ENCODE measurements at regions not wholly inside any gene's neighbourhood (a gene's known extent, or its start where the extent isn't known, plus 50 kb on each side); places are given as distances from the start of the nearest gene placed in this dataset.

DNA sequence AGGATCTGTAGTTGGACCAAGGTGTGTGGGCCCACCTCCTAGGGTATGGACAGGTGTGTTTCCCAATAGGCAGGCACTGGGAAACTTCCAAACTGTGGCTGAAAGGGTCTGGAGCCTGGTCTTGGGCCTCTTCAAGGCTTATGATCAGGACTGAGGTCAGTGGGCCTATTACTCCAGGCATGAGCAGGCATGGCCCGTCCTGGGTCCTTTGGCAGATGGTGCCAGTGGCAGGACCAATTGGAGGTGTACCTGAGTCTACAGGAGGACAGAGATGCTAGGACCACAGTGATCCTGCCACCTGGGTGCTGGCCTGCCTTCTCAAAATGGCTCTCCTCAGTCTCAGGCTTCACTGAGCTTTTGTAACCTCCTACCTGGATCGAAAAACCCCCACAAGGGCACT lies 95.4 kb downstream of the RAB18 start:
- peak in 1 of 2 donors; percentile 70 for DNase-seq (ENCODE audit: extremely low spot score in 2 of 2)
- Histone ChIP-seq H3K9me3 (no peaks in the 10 kb centered on the region), H3K36me3 (no peaks in the 10 kb centered on the region), H3K27me3 (no peaks in the 10 kb centered on the region), H3K4me3 (no peak overlapping the region), H3K4me1 (no peaks in the 10 kb centered on the region), H3K27ac (no peak overlapping the region)
- no peak for TF ChIP-seq POLR2A (IDR thresholded peaks at IDR 0.05)
- TF ChIP-seq, protein P1, sequence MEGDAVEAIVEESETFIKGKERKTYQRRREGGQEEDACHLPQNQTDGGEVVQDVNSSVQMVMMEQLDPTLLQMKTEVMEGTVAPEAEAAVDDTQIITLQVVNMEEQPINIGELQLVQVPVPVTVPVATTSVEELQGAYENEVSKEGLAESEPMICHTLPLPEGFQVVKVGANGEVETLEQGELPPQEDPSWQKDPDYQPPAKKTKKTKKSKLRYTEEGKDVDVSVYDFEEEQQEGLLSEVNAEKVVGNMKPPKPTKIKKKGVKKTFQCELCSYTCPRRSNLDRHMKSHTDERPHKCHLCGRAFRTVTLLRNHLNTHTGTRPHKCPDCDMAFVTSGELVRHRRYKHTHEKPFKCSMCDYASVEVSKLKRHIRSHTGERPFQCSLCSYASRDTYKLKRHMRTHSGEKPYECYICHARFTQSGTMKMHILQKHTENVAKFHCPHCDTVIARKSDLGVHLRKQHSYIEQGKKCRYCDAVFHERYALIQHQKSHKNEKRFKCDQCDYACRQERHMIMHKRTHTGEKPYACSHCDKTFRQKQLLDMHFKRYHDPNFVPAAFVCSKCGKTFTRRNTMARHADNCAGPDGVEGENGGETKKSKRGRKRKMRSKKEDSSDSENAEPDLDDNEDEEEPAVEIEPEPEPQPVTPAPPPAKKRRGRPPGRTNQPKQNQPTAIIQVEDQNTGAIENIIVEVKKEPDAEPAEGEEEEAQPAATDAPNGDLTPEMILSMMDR (IDR thresholded peaks at IDR 0.05) = no peak
- TF ChIP-seq POLR2AphosphoS5 (IDR thresholded peaks at IDR 0.05; ENCODE audit: insufficient read depth in 1 of 2, low read depth in 1 of 2) = no peak
- intact Hi-C loops (cut with DNase I) = no loop called here

DNA sequence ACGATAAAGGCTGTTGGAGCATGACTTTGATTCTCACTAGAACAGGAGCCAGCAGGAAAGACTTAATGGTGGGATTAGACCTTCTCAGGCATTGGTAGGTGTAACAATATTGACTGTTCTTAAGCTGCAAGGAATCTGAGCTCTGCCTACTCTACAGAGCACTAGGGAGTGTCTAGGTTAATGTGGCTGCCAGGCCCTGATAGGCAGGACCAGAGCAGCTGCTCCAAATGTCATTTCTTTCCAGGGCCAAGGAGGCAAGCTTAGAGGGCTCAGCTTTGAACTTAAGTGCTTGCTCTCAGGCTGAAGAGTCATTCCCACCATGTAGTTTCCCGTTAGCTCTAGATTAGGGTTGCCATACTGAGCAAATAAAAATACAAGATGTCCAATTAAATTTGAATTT lies 96.8 kb downstream of the RAB18 start:
- Histone ChIP-seq H3K4me1 (no peaks in the 10 kb centered on the region), H3K27me3 (no peaks in the 10 kb centered on the region), H3K36me3 (no peaks in the 10 kb centered on the region), H3K4me3 (no peak overlapping the region), H3K27ac (no peak overlapping the region), H3K9me3 (no peaks in the 10 kb centered on the region)
- peak in 1 of 2 donors; percentile 40 for DNase-seq (ENCODE audit: extremely low spot score in 2 of 2)
- TF ChIP-seq POLR2AphosphoS5 (IDR thresholded peaks at IDR 0.05; ENCODE audit: insufficient read depth in 1 of 2, low read depth in 1 of 2) = no peak
- no peak for TF ChIP-seq POLR2A (IDR thresholded peaks at IDR 0.05)
- intact Hi-C loops (cut with DNase I) = no loop called here

DNA sequence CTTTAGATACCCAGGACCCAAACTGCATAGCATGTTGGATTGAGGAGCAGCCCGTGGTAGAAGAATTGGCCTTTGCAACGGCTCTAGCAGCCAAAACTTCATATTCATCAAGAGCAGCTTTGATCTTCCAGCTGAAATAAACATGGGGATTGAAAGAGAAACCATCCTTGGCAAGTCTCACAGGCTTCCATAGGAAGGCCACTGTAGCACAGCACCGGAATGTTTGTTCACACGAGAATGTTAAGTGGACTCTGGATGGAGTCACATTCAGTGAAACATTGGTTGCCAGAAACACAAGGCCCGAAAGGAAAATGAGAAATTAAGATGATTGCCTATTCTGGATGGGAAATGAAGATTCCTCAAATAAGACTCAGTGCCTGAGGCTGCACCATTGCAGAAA lies 97.4 kb downstream of the RAB18 start:
- Histone ChIP-seq H3K36me3 (no peaks in the 10 kb centered on the region), H3K27me3 (no peaks in the 10 kb centered on the region), H3K4me1 (no peaks in the 10 kb centered on the region), H3K27ac (no peak overlapping the region), H3K4me3 (no peak overlapping the region), H3K9me3 (no peaks in the 10 kb centered on the region)
- no peak for DNase-seq (ENCODE audit: extremely low spot score in 2 of 2)
- intact Hi-C loops (cut with DNase I) = no loop called here
- TF ChIP-seq POLR2A (IDR thresholded peaks at IDR 0.05) (no peak), POLR2AphosphoS5 (IDR thresholded peaks at IDR 0.05; ENCODE audit: insufficient read depth in 1 of 2, low read depth in 1 of 2) (no peak)
- TF ChIP-seq, protein P1 (IDR thresholded peaks at IDR 0.05) = no peak

DNA sequence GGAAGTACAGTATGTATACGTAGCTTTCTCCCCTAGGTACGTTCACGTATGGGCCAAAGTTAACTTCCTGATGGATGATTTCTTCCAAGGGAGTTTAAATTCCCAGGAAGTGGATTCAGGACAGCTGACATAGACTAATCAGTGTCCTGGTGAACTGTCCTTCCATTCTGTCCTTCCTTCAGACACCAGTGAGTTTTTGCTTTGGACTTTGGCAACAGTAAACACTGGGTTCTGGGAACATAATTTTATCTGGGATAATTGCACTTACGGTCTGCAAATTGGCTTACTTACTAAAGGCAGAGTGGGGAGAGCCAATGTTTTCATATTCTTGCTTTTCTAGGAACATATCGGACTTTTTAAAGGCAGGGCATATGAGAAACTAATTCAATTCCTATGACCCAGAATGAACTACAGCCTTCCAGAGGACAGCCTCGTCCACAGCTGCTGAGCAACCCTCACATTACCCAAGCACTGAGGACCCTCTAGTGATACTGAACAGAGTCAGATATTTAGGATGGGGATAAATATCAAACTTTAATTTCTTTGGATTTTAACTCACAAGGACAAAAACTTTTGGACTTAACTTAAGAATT lies 97.9 kb downstream of the RAB18 start:
- Histone ChIP-seq H3K27ac (no peak overlapping the region), H3K4me3 (no peak overlapping the region), H3K9me3 (no peaks in the 10 kb centered on the region), H3K27me3 (no peaks in the 10 kb centered on the region), H3K36me3 (no peaks in the 10 kb centered on the region), H3K4me1 (no peaks in the 10 kb centered on the region)
- DNase-seq (ENCODE audit: extremely low spot score in 2 of 2) = no peak
- TF ChIP-seq, protein P1 (IDR thresholded peaks at IDR 0.05) = no peak
- no peak for TF ChIP-seq POLR2AphosphoS5 (IDR thresholded peaks at IDR 0.05; ENCODE audit: insufficient read depth in 1 of 2, low read depth in 1 of 2)
- TF ChIP-seq POLR2A (IDR thresholded peaks at IDR 0.05) = no peak
- intact Hi-C loops (cut with DNase I) = no loop called here

DNA sequence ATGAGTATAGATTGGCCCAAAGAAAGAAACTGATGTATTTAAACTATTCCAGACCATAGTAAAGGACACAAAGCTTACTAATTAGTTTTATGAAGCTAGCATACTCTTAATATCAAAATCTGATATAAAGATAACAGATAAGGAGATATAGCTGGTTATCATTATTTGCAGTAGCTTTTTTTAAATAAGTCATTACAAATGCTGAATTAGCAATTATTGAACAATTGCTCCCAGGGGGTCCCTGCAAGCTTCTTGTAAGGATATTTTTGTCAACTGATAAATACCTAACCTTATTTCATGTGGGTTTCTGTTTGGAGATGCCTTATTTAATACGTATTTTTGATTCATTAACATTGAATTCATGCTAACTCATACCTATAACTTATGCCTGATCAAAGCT lies 99.0 kb downstream of the RAB18 start:
- H3K4me3 ChIP-seq = no peak overlapping the region

More for the DNA sequence above, 99.0 kb downstream of the RAB18 start:
- Histone ChIP-seq H3K27ac (no peak overlapping the region), H3K36me3 (no peaks in the 10 kb centered on the region), H3K4me1 (no peaks in the 10 kb centered on the region), H3K9me3 (no peaks in the 10 kb centered on the region), H3K27me3 (no peaks in the 10 kb centered on the region)
- DNase-seq (ENCODE audit: extremely low spot score in 2 of 2) = no peak
- TF ChIP-seq, protein P1 (IDR thresholded peaks at IDR 0.05) = no peak
- TF ChIP-seq POLR2AphosphoS5 (IDR thresholded peaks at IDR 0.05; ENCODE audit: insufficient read depth in 1 of 2, low read depth in 1 of 2) = no peak
- no peak for TF ChIP-seq POLR2A (IDR thresholded peaks at IDR 0.05)
- intact Hi-C loops (cut with DNase I) = no loop called here
